Testis (tissue), 2 donors: ENCODE measurements at regions not wholly inside any gene's neighbourhood (a gene's known extent, or its start where the extent isn't known, plus 50 kb on each side); places are given as distances from the start of the nearest gene placed in this dataset.

ENCODE experiments used
- DNase-seq: peaks from one replicate; pipeline ENCODE4 v3.0.0-alpha.2; 2019
- H3K27ac ChIP-seq, 2 donors: fragments of 200-600 bp; sonication (generic); one replicate each; pipeline ENCODE4 v1.5.1; 2019
- H3K27me3 ChIP-seq: fragments of 200-600 bp; sonication (generic); one replicate; pipeline ENCODE4 v1.5.1; 2019
- H3K36me3 ChIP-seq: fragments of 200-600 bp; sonication (generic); one replicate; pipeline ENCODE4 v1.5.1; 2017; ENCODE audit warnings: low read depth; ENCODE audit errors: missing control alignments
- H3K4me1 ChIP-seq: fragments of 200-600 bp; sonication (generic); one replicate; pipeline ENCODE4 v1.5.1; 2019
- H3K4me3 ChIP-seq, 2 donors: fragments of 200-600 bp; sonication (generic); one replicate each; pipeline ENCODE4 v1.5.1; 2017 to 2019
- H3K9me3 ChIP-seq: fragments of 200-600 bp; sonication (generic); one replicate; pipeline ENCODE4 v1.5.1; 2017
- CTCF ChIP-seq, 3 experiments: fragments of 450-650 bp in 2 of 3; fragments of 200-600 bp in 1 of 3; sonication (generic) in 1 of 3; IDR thresholded peaks; one replicate each; pipeline ENCODE4 v1.5.1; 2016 to 2019; ENCODE audit warnings: antibody characterized with exemption in 3 of 3, mild to moderate bottlenecking in 2 of 3, moderate library complexity in 1 of 3
- POLR2A ChIP-seq: fragments of 450-650 bp; IDR thresholded peaks from one replicate; pipeline ENCODE4 v1.6.1; 2017; ENCODE audit warnings: antibody characterized with exemption, mild to moderate bottlenecking, moderate library complexity
- WGBS, 2 donors: methylation state at CpG; one replicate each; pipeline ENCODE4 v1.1.5; 2018; 5-methylcytosine and 5-hydroxymethylcytosine counted together
- intact Hi-C: fragments of 100-400 bp; cut with DNase I; formaldehyde crosslinking; loops from one replicate; pipeline ENCODE4 v1.15.1; 2023; ENCODE audit warnings: low total_unique reads

GRCh38 chr11:87966694-87967093 is 208.5 kb downstream of the RAB38 start:
- Histone ChIP-seq H3K9me3 (no peaks in the 10 kb centered on the region), H3K4me1 (no peaks in the 10 kb centered on the region), H3K36me3 (no peaks in the 10 kb centered on the region), H3K27me3 (no peaks in the 10 kb centered on the region), H3K27ac (no peak overlapping the region), H3K4me3 (no peak overlapping the region)
- DNase-seq, result peak; percentile 16
- WGBS, 2 donors, result 42 to 50% methylated on average over 1 of the region's 1 CpG
- TF ChIP-seq POLR2A, result no peak
- no peak for TF ChIP-seq CTCF (IDR thresholded peaks at IDR 0.05)
- intact Hi-C loops, result no loop called here

- intact Hi-C loops, result no loop called here
- H3K4me3 ChIP-seq, result no peak overlapping the region
- no peaks in the 10 kb centered on the region for H3K27me3 ChIP-seq
- TF ChIP-seq CTCF (IDR thresholded peaks at IDR 0.05), result no peak
- TF ChIP-seq POLR2A, result no peak
- no peaks in the 10 kb centered on the region for H3K36me3 ChIP-seq
- H3K9me3 ChIP-seq, result no peaks in the 10 kb centered on the region
- no peak overlapping the region for H3K27ac ChIP-seq
- H3K4me1 ChIP-seq, result no peaks in the 10 kb centered on the region
- no peak for DNase-seq
Measured at GRCh38 chr11:87966216-87966615, 209.0 kb downstream of the RAB38 start.

- Histone ChIP-seq H3K4me1 (no peaks in the 10 kb centered on the region), H3K9me3 (no peaks in the 10 kb centered on the region), H3K27me3 (no peaks in the 10 kb centered on the region), H3K36me3 (no peaks in the 10 kb centered on the region), H3K4me3 (no peak overlapping the region), H3K27ac (no peak overlapping the region)
- DNase-seq, result no peak
- TF ChIP-seq POLR2A, result no peak
- no peak for TF ChIP-seq CTCF (IDR thresholded peaks at IDR 0.05)
- WGBS, 2 donors, result 75 to 89% methylated on average over 1 of the region's 1 CpG
- intact Hi-C loops, result no loop called here
Measured at GRCh38 chr11:87961606-87962005, 213.6 kb downstream of the RAB38 start.

GRCh38 chr11:87957961-87958360 is 217.3 kb downstream of the RAB38 start:
- intact Hi-C loops, result no loop called here
- Histone ChIP-seq H3K36me3 (no peaks in the 10 kb centered on the region), H3K27ac (no peak overlapping the region), H3K27me3 (no peaks in the 10 kb centered on the region), H3K9me3 (no peaks in the 10 kb centered on the region), H3K4me3 (no peak overlapping the region), H3K4me1 (no peaks in the 10 kb centered on the region)
- WGBS, 2 donors, result 88 to 97% methylated on average over 4 of the region's 4 CpGs
- no peak for TF ChIP-seq POLR2A
- TF ChIP-seq CTCF (IDR thresholded peaks at IDR 0.05), result no peak
- no peak for DNase-seq

GRCh38 chr11:87954476-87954875 is 220.8 kb downstream of the RAB38 start:
- Histone ChIP-seq H3K36me3 (no peaks in the 10 kb centered on the region), H3K4me3 (no peak overlapping the region), H3K4me1 (no peaks in the 10 kb centered on the region), H3K9me3 (no peaks in the 10 kb centered on the region), H3K27ac (no peak overlapping the region), H3K27me3 (no peaks in the 10 kb centered on the region)
- intact Hi-C loops, result no loop called here
- no peak for DNase-seq
- WGBS, 2 donors, result 86 to 87% methylated on average over 4 of the region's 4 CpGs
- TF ChIP-seq POLR2A (no peak), CTCF (IDR thresholded peaks at IDR 0.05) (no peak)
